Natural killer cell (primary cell): ENCODE measurements at regions not wholly inside any gene's neighbourhood (a gene's known extent, or its start where the extent isn't known, plus 50 kb on each side); places are given as distances from the start of the nearest gene placed in this dataset.

Experiments used
- ATAC-seq, 3 donors: fragments of 150-1000 bp in 2 of 3; fragments of 200-7000 bp in 1 of 3; cut with Tn5 transposase; 1 replicate in 1 of 3; 2 replicates in 2 of 3; pipeline ENCODE4 v1.10.0; 2021; ENCODE audit warnings: mild to moderate bottlenecking in 2 of 3, moderate library complexity in 2 of 3
- DNase-seq, 2 donors: peaks; one replicate each; pipeline versions ENCODE4 v3.0.0 to v3.0.0-alpha.2; 2013 to 2021; ENCODE audit warnings: mixed read lengths in 1 of 2
- H3K27ac ChIP-seq: one replicate; pipeline ENCODE4 v1.5.1; 2013; ENCODE audit warnings: mild to moderate bottlenecking, low read length
- H3K27me3 ChIP-seq: one replicate; pipeline ENCODE4 v1.6.1; 2013; ENCODE audit warnings: low read length; ENCODE audit not compliant: control insufficient read depth, insufficient read depth
- H3K36me3 ChIP-seq: one replicate; pipeline ENCODE4 v1.6.1; 2013; ENCODE audit warnings: low read length; ENCODE audit not compliant: control insufficient read depth, insufficient read depth
- H3K4me1 ChIP-seq: one replicate; pipeline ENCODE4 v1.6.1; 2013; ENCODE audit warnings: low read length; ENCODE audit not compliant: control insufficient read depth, insufficient read depth
- H3K4me3 ChIP-seq: one replicate; pipeline ENCODE4 v1.5.1; 2013; ENCODE audit warnings: low read length
- H3K9me3 ChIP-seq: one replicate; pipeline ENCODE4 v1.6.1; 2013; ENCODE audit warnings: low read length; ENCODE audit not compliant: control insufficient read depth, insufficient read depth
- H3K27ac Mint-ChIP-seq, 2 donors: one replicate each; pipeline ENCODE4 v1.8.0; 2022; ENCODE audit warnings: mild to moderate bottlenecking in 2 of 2, mixed read lengths in 2 of 2, moderate library complexity in 1 of 2
- H3K27me3 Mint-ChIP-seq, 2 donors: one replicate each; pipeline ENCODE4 v1.8.0; 2022; ENCODE audit warnings: low read depth in 2 of 2, mixed read lengths in 2 of 2
- H3K36me3 Mint-ChIP-seq: one replicate; pipeline ENCODE4 v1.8.0; 2022; ENCODE audit warnings: mixed read lengths
- H3K4me1 Mint-ChIP-seq, 2 donors: one replicate each; pipeline ENCODE4 v1.8.0; 2022; ENCODE audit warnings: mixed read lengths in 2 of 2
- H3K4me3 Mint-ChIP-seq: one replicate; pipeline ENCODE4 v1.8.0; 2022; ENCODE audit warnings: mild to moderate bottlenecking, moderate library complexity, mixed read lengths
- H3K9me3 Mint-ChIP-seq, 2 donors: one replicate each; pipeline ENCODE4 v1.8.0; 2022; ENCODE audit warnings: mixed read lengths in 2 of 2
- WGBS: methylation state at CpG from one replicate; pipeline ENCODE4 v1.1.7; 2013; ENCODE audit warnings: missing lambda C conversion rate; ENCODE audit not compliant: insufficient coverage; 5-methylcytosine and 5-hydroxymethylcytosine counted together
- intact Hi-C: fragments of 100-400 bp; cut with micrococcal nuclease; formaldehyde crosslinking; loops from one replicate; pipeline ENCODE4 v1.14.2; 2022
- TF ChIP-seq, protein P1 (sequence below): fragments of 200-600 bp; IDR thresholded peaks from one replicate; pipeline ENCODE4 v1.8.0; 2022; ENCODE audit warnings: antibody characterized with exemption

- H3K36me3 ChIP-seq: no peaks in the 10 kb centered on the region
- Mint-ChIP-seq H3K27ac (no peak overlapping the region), H3K4me3 (no peak overlapping the region), H3K9me3 (no peaks in the 10 kb centered on the region), H3K27me3 (no peaks in the 10 kb centered on the region), H3K4me1 (peaks cover 7 to 11% of the 10 kb centered on the region in 2 donors), H3K36me3 (no peaks in the 10 kb centered on the region)
- no peak for DNase-seq
- H3K27ac ChIP-seq: no peak overlapping the region
- H3K4me1 ChIP-seq: peaks cover 4% of the 10 kb centered on the region
- intact Hi-C loops: no loop called here
- no peak for ATAC-seq
- no peaks in the 10 kb centered on the region for H3K27me3 ChIP-seq
- 94% methylated on average over 3 of the region's 4 CpGs for WGBS
- TF ChIP-seq, protein P1, sequence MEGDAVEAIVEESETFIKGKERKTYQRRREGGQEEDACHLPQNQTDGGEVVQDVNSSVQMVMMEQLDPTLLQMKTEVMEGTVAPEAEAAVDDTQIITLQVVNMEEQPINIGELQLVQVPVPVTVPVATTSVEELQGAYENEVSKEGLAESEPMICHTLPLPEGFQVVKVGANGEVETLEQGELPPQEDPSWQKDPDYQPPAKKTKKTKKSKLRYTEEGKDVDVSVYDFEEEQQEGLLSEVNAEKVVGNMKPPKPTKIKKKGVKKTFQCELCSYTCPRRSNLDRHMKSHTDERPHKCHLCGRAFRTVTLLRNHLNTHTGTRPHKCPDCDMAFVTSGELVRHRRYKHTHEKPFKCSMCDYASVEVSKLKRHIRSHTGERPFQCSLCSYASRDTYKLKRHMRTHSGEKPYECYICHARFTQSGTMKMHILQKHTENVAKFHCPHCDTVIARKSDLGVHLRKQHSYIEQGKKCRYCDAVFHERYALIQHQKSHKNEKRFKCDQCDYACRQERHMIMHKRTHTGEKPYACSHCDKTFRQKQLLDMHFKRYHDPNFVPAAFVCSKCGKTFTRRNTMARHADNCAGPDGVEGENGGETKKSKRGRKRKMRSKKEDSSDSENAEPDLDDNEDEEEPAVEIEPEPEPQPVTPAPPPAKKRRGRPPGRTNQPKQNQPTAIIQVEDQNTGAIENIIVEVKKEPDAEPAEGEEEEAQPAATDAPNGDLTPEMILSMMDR: no peak
- H3K4me3 ChIP-seq: no peak overlapping the region
- no peaks in the 10 kb centered on the region for H3K9me3 ChIP-seq
Observed at GRCh38 chr14:100419856-100420255, 96.7 kb downstream of the SLC25A47 start.

- Histone ChIP-seq H3K27ac (no peak overlapping the region), H3K36me3 (no peaks in the 10 kb centered on the region), H3K27me3 (no peaks in the 10 kb centered on the region), H3K4me3 (no peak overlapping the region), H3K4me1 (peaks cover 11% of the 10 kb centered on the region), H3K9me3 (no peaks in the 10 kb centered on the region)
- ATAC-seq (no peak), DNase-seq (no peak)
- peaks cover 13 to 19% of the 10 kb centered on the region in 2 donors for H3K4me1 Mint-ChIP-seq
- WGBS: 50% methylated on average over 2 of the region's 2 CpGs
- TF ChIP-seq, protein P1: no peak
- no peak overlapping the region for H3K27ac Mint-ChIP-seq
- H3K9me3 Mint-ChIP-seq: no peaks in the 10 kb centered on the region
- H3K4me3 Mint-ChIP-seq: no peak overlapping the region
- intact Hi-C loops: no loop called here
- no peaks in the 10 kb centered on the region for H3K36me3 Mint-ChIP-seq
- no peaks in the 10 kb centered on the region for H3K27me3 Mint-ChIP-seq
Observed at GRCh38 chr14:100421756-100422470, 98.8 kb downstream of the SLC25A47 start.

GRCh38 chr14:100422556-100423316, 99.6 kb downstream of the SLC25A47 start:
- Histone ChIP-seq H3K4me3 (no peak overlapping the region), H3K9me3 (no peaks in the 10 kb centered on the region), H3K4me1 (peaks cover 11% of the 10 kb centered on the region), H3K27me3 (no peaks in the 10 kb centered on the region), H3K27ac (no peak overlapping the region), H3K36me3 (no peaks in the 10 kb centered on the region)
- Mint-ChIP-seq H3K9me3 (no peaks in the 10 kb centered on the region), H3K4me1 (peaks cover 13 to 25% of the 10 kb centered on the region in 2 donors), H3K27me3 (no peaks in the 10 kb centered on the region), H3K4me3 (no peak overlapping the region), H3K27ac (no peak overlapping the region), H3K36me3 (no peaks in the 10 kb centered on the region)
- 94% methylated on average over 8 of the region's 12 CpGs for WGBS
- intact Hi-C loops: no loop called here
- ATAC-seq: no peak
- TF ChIP-seq, protein P1: no peak
- no peak for DNase-seq
